ENCODE measurements at regions not wholly inside any gene's neighbourhood (a gene's known extent, or its start where the extent isn't known, plus 50 kb on each side); places are given as distances from the start of the nearest gene placed in this dataset.

DNA sequence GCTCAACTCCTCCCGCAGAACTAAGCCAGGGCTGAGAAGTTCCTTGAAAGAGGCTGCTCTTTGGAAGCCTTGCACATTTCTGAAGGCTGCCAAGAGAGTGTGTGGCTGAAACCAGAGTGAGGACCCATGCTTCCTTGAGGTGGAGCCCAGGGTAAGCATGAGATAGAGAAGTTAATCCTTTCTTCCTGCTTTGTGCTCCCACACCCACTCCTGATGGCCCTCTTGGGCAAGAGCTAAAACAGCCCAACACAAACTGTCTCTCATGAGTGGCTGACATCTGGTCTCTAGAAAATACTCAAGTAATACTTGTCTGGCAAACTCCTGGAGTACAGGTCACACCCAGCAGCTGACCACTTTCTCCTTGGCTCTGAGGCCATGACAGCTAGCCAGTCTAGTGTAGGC lies 523.7 kb downstream of the INSC start:
- TF ChIP-seq, protein P1, sequence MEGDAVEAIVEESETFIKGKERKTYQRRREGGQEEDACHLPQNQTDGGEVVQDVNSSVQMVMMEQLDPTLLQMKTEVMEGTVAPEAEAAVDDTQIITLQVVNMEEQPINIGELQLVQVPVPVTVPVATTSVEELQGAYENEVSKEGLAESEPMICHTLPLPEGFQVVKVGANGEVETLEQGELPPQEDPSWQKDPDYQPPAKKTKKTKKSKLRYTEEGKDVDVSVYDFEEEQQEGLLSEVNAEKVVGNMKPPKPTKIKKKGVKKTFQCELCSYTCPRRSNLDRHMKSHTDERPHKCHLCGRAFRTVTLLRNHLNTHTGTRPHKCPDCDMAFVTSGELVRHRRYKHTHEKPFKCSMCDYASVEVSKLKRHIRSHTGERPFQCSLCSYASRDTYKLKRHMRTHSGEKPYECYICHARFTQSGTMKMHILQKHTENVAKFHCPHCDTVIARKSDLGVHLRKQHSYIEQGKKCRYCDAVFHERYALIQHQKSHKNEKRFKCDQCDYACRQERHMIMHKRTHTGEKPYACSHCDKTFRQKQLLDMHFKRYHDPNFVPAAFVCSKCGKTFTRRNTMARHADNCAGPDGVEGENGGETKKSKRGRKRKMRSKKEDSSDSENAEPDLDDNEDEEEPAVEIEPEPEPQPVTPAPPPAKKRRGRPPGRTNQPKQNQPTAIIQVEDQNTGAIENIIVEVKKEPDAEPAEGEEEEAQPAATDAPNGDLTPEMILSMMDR (IDR thresholded peaks at IDR 0.05): no peak
- no peak for TF ChIP-seq POLR2A (IDR thresholded peaks at IDR 0.05)
